K562 (cell line): ENCODE measurements at regions not wholly inside any gene's neighbourhood (a gene's known extent, or its start where the extent isn't known, plus 50 kb on each side); places are given as distances from the start of the nearest gene placed in this dataset.
A peak's percentile ranks its signal among the peaks of the same experiment; 100 is the strongest.

ENCODE experiments used
- ATAC-seq: fragments of 200-7000 bp; cut with Tn5 transposase; 3 replicates; pipeline ENCODE4 v1.9.1; 2020; ENCODE audit warnings: moderate library complexity
- BruUV-seq: library from RNA; stranded (reverse); fragments of 400-500 nt; replicated peaks from 2 replicates; lab custom pipeline; 2021; lab: Mats Ljungman, UMichigan
- CTCF ChIA-PET: fragments of 300-600 bp; formaldehyde crosslinking; extraction: SDS; loops from one replicate; lab custom pipeline; 2021; ENCODE audit warnings: low intra/inter-chr PET ratio; lab: Yijun Ruan, JAX
- POLR2A ChIA-PET: fragments of 300-600, 350-650 bp; sonication (Branson Sonifier 250); formaldehyde crosslinking; extraction: SDS; loops from one replicate; lab custom pipeline; 2021; ENCODE audit warnings: antibody characterized with exemption, inconsistent platforms; lab: Yijun Ruan, JAX
- DNase-seq, 4 experiments: peaks; one replicate each; pipeline versions ENCODE4 v3.0.0 to v3.0.0-alpha.2; 2011 to 2018; ENCODE audit warnings: low spot score in 3 of 4, mixed read lengths in 3 of 4; ENCODE audit errors: extremely low read depth in 1 of 4
- FAIRE-seq: peaks from 2 replicates; lab custom pipeline; 2011; peaks lifted over from hg19 to GRCh38; lab: Jason Lieb, UNC
- H2AFZ ChIP-seq: 2 replicates; pipeline ENCODE4 v1.6.0; 2011; ENCODE audit warnings: low read depth, low read length, control low read depth, inconsistent platforms
- H3K27ac ChIP-seq: fragments of 200-600 bp; 3 replicates; pipeline ENCODE4 v1.8.0; 2011; ENCODE audit warnings: low read depth, mild to moderate bottlenecking, control low read depth, inconsistent platforms, low read length, moderate library complexity, mixed read lengths; ENCODE audit errors: extremely low read depth
- H3K27me3 ChIP-seq, 2 experiments: fragments of 300-600 bp in 1 of 2; 2 replicates in 1 of 2; 3 replicates in 1 of 2; pipeline versions ENCODE4 v1.6.0 to v1.8.0; 2011; ENCODE audit warnings: inconsistent platforms in 2 of 2, low read length in 2 of 2, mild to moderate bottlenecking in 1 of 2, mixed read lengths in 1 of 2, moderate library complexity in 1 of 2; ENCODE audit not compliant: control insufficient read depth in 2 of 2, insufficient read depth in 2 of 2
- H3K36me3 ChIP-seq: fragments of 300-600 bp; 3 replicates; pipeline ENCODE4 v1.8.0; 2011; ENCODE audit warnings: mild to moderate bottlenecking, low read length, inconsistent platforms; ENCODE audit not compliant: control insufficient read depth, insufficient read depth
- H3K4me1 ChIP-seq, 2 experiments: fragments of 200-600 bp in 1 of 2; replicated peaks in 1 of 2; 2 replicates in 1 of 2; 3 replicates in 1 of 2; pipeline versions ENCODE4 v1.5.1 to v1.8.0; 2011; ENCODE audit warnings: inconsistent platforms in 2 of 2, low read length in 2 of 2, mild to moderate bottlenecking in 1 of 2, mixed read lengths in 1 of 2, moderate library complexity in 1 of 2; ENCODE audit not compliant: control insufficient read depth in 2 of 2, insufficient read depth in 2 of 2
- H3K4me2 ChIP-seq: 2 replicates; pipeline ENCODE4 v1.6.1; 2011; ENCODE audit warnings: low read length, control low read depth, inconsistent platforms, mixed read lengths; ENCODE audit not compliant: insufficient read depth
- H3K4me3 ChIP-seq: fragments of 200-600 bp; sonication (generic), shearing (Covaris generic); 2 replicates; pipeline ENCODE4 v1.5.1; 2016; ENCODE audit warnings: control low read depth, inconsistent platforms
- H3K79me2 ChIP-seq: fragments of 200-600 bp; 3 replicates; pipeline ENCODE4 v1.8.0; 2011; ENCODE audit warnings: low read length, inconsistent platforms; ENCODE audit not compliant: control insufficient read depth, insufficient read depth
- H3K9ac ChIP-seq, 2 experiments: 2 replicates each; pipeline versions ENCODE4 v1.6.0 to v1.6.1; 2011; ENCODE audit warnings: low read depth in 2 of 2, low read length in 2 of 2, control low read depth in 1 of 2, inconsistent platforms in 1 of 2, mild to moderate bottlenecking in 1 of 2, mixed read lengths in 1 of 2; ENCODE audit not compliant: insufficient read depth in 1 of 2
- H3K9me1 ChIP-seq: one replicate; pipeline ENCODE4 v1.6.0; 2011; ENCODE audit warnings: inconsistent platforms, mild to moderate bottlenecking, low read length, moderate library complexity; ENCODE audit not compliant: control insufficient read depth, insufficient read depth
- H3K9me3 ChIP-seq: replicated peaks from 2 replicates; pipeline ENCODE4 v1.5.1; 2011; ENCODE audit warnings: low read depth, low read length, inconsistent platforms; ENCODE audit not compliant: control insufficient read depth, insufficient read depth
- H4K20me1 ChIP-seq: replicated peaks from 2 replicates; pipeline ENCODE4 v1.6.1; 2011; ENCODE audit warnings: low read length, inconsistent platforms, mixed read lengths; ENCODE audit not compliant: control insufficient read depth, insufficient read depth
- ELF4 ChIP-seq: fragments of 450-650 bp; formaldehyde crosslinking; IDR thresholded peaks from 2 replicates; pipeline ENCODE4 v1.4.0; 2022; ENCODE audit warnings: missing genetic modification characterization
- FOSL1 ChIP-seq: fragments of 200-800 bp; sonication (Bioruptor generic); conservative IDR thresholded peaks from 2 replicates; pipeline ENCODE4 v1.6.1; 2016; ENCODE audit warnings: missing genetic modification characterization, missing compliant biosample characterization
- GABPA ChIP-seq: fragments of 200-800 bp; sonication (Bioruptor generic); conservative IDR thresholded peaks from 2 replicates; pipeline ENCODE4 v1.6.1; 2016; ENCODE audit warnings: low read depth, missing genetic modification characterization, missing compliant biosample characterization
- MAFF ChIP-seq: IDR thresholded peaks from 2 replicates; pipeline ENCODE4 v1.6.1; 2012; ENCODE audit warnings: low read length, improper control_type of control experiment
- MAFG ChIP-seq: fragments of 450-650 bp; conservative IDR thresholded peaks from 2 replicates; pipeline ENCODE4 v1.6.1; 2016; ENCODE audit warnings: missing genetic modification characterization, missing compliant biosample characterization
- MAFK ChIP-seq: IDR thresholded peaks from 2 replicates; pipeline ENCODE4 v1.6.1; 2011; ENCODE audit warnings: low read length, improper control_type of control experiment
- NCOA1 ChIP-seq: fragments of 450-650 bp; IDR thresholded peaks from 2 replicates; pipeline ENCODE4 v1.6.1; 2016; ENCODE audit warnings: low read depth
- NFE2 ChIP-seq: IDR thresholded peaks from 2 replicates; pipeline ENCODE4 v1.6.1; 2014; ENCODE audit warnings: antibody characterized with exemption, low read depth
- SPI1 ChIP-seq: IDR thresholded peaks from 2 replicates; pipeline ENCODE4 v1.6.1; 2011; ENCODE audit warnings: low read depth, low read length, control low read depth, borderline replicate concordance
- STAT5B ChIP-seq: fragments of 250-450 bp; sonication (Bioruptor Pico); IDR thresholded peaks from 2 replicates; pipeline ENCODE4 v1.8.0; 2021; ENCODE audit warnings: mild to moderate bottlenecking, inconsistent platforms
- ZNF175 ChIP-seq: fragments of 200-800 bp; sonication (Bioruptor generic); IDR thresholded peaks from 2 replicates; pipeline ENCODE4 v1.6.1; 2016; ENCODE audit warnings: low read depth, mild to moderate bottlenecking, missing genetic modification characterization, missing compliant biosample characterization
- ZNF316 ChIP-seq: fragments of 450-650 bp; IDR thresholded peaks from 2 replicates; pipeline ENCODE4 v1.6.1; 2016
- WGBS: fragments of 100-300 bp; shearing (Covaris generic); methylation state at CpG from one replicate; pipeline ENCODE4 v1.1.6; 2016; ENCODE audit warnings: low coverage, mixed read lengths; ENCODE audit not compliant: insufficient coverage; ENCODE audit errors: missing lambda C conversion rate; 5-methylcytosine and 5-hydroxymethylcytosine counted together
- in situ Hi-C: fragments of 300-500 bp; cut with MboI; formaldehyde crosslinking; loops from 4 replicates; pipeline ENCODE4 v1.15.0; 2018; ENCODE audit warnings: inconsistent platforms, mixed read lengths
- intact Hi-C: fragments of 100-400 bp; cut with micrococcal nuclease; formaldehyde crosslinking; loops from 2 replicates; pipeline ENCODE4 v1.14.2; 2022
- TF ChIP-seq, protein P1 (sequence below): fragments of 450-650 bp; formaldehyde crosslinking; IDR thresholded peaks from 2 replicates; pipeline ENCODE4 v1.4.0; 2022; ENCODE audit warnings: missing genetic modification characterization
- TF ChIP-seq, protein P2 (sequence below): sonication (generic); formaldehyde crosslinking; IDR thresholded peaks from 2 replicates; pipeline ENCODE4 v1.8.0; 2022; ENCODE audit warnings: missing genetic modification reagents, mild to moderate bottlenecking, borderline replicate concordance

DNA sequence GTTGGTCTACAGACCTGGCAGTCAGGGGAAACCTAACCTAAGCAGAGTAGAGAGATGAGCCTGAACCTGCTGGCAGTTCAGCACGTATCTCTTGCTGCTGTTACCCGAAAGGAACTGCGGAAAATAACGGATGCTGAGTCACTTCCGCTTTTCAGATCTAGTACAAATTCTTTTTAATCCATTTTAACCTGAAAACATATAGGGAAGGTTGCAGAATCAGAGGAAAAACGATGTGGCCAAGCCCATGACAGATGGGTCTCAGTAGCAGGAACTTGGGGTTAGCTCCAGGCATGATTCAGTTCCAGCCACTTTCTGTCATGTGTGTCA, 120.7 kb upstream of the ADRA1D start:
- Histone ChIP-seq H3K4me2 (peak overlapping the region; percentile 34), H2AFZ (peak overlapping the region; percentile 88), H4K20me1 (no peaks in the 10 kb centered on the region), H3K4me3 (no peak overlapping the region), H3K9me3 (no peaks in the 10 kb centered on the region; the same call in 1 of the 2 replicates), H3K9ac (no peak overlapping the region), H3K27ac (peak overlapping the region; percentile 53), H3K79me2 (no peaks in the 10 kb centered on the region), H3K4me1 (peaks cover 0 to 11% of the 10 kb centered on the region in 2 experiments; a peak in 3 of 5 replicates), H3K9me1 (no peaks in the 10 kb centered on the region), H3K36me3 (no peaks in the 10 kb centered on the region), H3K27me3 (no peaks in the 10 kb centered on the region)
- intact Hi-C loops (no loop called here), in situ Hi-C loops (no loop called here)
- ChIA-PET POLR2A (no interaction called here), CTCF (no interaction called here)
- FAIRE-seq (peak; percentile 57), DNase-seq (peak in 3 of 4 experiments; percentile 6 to 35 (median 10)), ATAC-seq (peak; percentile 47; the same call in 2 of the 3 replicates)
- no TSS peak for BruUV-seq
- 0% methylated on average over 5 of the region's 6 CpGs for WGBS
- peak; percentile 66 for TF ChIP-seq MAFG
- TF ChIP-seq, protein P1, sequence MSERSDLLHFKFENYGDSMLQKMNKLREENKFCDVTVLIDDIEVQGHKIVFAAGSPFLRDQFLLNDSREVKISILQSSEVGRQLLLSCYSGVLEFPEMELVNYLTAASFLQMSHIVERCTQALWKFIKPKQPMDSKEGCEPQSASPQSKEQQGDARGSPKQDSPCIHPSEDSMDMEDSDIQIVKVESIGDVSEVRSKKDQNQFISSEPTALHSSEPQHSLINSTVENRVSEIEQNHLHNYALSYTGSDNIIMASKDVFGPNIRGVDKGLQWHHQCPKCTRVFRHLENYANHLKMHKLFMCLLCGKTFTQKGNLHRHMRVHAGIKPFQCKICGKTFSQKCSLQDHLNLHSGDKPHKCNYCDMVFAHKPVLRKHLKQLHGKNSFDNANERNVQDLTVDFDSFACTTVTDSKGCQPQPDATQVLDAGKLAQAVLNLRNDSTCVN: no peak
- TF ChIP-seq SPI1: peak; percentile 93
- no peak for TF ChIP-seq STAT5B (CRISPR knock-in tag)
- TF ChIP-seq MAFF: peak; percentile 43; the same call in 1 of the 2 replicates
- peak; percentile 45 for TF ChIP-seq GABPA (tag)
- peak; percentile 37; the same call in 1 of the 2 replicates for TF ChIP-seq MAFK
- TF ChIP-seq, protein P2, sequence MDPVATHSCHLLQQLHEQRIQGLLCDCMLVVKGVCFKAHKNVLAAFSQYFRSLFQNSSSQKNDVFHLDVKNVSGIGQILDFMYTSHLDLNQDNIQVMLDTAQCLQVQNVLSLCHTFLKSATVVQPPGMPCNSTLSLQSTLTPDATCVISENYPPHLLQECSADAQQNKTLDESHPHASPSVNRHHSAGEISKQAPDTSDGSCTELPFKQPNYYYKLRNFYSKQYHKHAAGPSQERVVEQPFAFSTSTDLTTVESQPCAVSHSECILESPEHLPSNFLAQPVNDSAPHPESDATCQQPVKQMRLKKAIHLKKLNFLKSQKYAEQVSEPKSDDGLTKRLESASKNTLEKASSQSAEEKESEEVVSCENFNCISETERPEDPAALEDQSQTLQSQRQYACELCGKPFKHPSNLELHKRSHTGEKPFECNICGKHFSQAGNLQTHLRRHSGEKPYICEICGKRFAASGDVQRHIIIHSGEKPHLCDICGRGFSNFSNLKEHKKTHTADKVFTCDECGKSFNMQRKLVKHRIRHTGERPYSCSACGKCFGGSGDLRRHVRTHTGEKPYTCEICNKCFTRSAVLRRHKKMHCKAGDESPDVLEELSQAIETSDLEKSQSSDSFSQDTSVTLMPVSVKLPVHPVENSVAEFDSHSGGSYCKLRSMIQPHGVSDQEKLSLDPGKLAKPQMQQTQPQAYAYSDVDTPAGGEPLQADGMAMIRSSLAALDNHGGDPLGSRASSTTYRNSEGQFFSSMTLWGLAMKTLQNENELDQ (CRISPR knock-in tag): no peak
- peak; percentile 90 for TF ChIP-seq NFE2
- peak; percentile 41; the same call in 1 of the 2 replicates for TF ChIP-seq ZNF175 (CRISPR knock-in tag)
- TF ChIP-seq FOSL1 (tag): 0 out of 2 replicates have a peak, but pooled peaks have one; percentile 26
- no peak for TF ChIP-seq NCOA1
- TF ChIP-seq ZNF316: peak; percentile 18; the same call in 1 of the 2 replicates
- no peak for TF ChIP-seq ELF4 (CRISPR knock-in tag)
